HG03045 (cell line): ENCODE measurements at regions not wholly inside any gene's neighbourhood (a gene's known extent, or its start where the extent isn't known, plus 50 kb on each side); places are given as distances from the start of the nearest gene placed in this dataset.

Source experiments
- ATAC-seq: cut with Tn5 transposase; IDR thresholded peaks from one replicate; pipeline ENCODE4 v1.9.1; 2021; ENCODE audit warnings: mild to moderate bottlenecking, moderate library complexity; ENCODE audit not compliant: unreplicated experiment

- ATAC-seq, result no peak
Observed at GRCh38 chr3:5270666-5271371, 83.3 kb downstream of the EDEM1 start.

- no peak for ATAC-seq
Observed at GRCh38 chr3:5271372-5271683, 83.8 kb downstream of the EDEM1 start.

- ATAC-seq, result no peak
Observed at GRCh38 chr3:5272387-5272786, 84.9 kb downstream of the EDEM1 start.

GRCh38 chr3:5274091-5274490 lies 86.6 kb downstream of the EDEM1 start:
- no peak for ATAC-seq

DNA sequence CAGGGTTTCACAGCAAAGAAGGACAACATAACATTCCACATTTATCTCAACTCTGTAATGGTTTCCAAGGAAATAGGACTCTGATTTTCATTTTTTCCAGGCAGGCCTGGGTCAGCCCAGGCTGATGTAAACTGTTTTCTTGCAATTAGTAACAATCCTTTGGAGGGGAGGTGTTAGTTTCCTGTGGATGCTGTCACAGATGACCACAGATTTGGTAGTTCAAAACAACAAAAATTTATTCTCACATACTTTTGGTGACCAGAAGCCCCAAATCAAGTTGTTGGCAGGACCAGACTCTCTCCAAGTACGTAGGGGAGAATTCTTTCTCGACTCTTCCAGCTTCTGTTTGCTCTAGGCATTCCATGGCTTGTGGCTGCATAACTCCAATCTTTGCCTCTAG lies 88.0 kb downstream of the EDEM1 start:
- no peak for ATAC-seq

DNA sequence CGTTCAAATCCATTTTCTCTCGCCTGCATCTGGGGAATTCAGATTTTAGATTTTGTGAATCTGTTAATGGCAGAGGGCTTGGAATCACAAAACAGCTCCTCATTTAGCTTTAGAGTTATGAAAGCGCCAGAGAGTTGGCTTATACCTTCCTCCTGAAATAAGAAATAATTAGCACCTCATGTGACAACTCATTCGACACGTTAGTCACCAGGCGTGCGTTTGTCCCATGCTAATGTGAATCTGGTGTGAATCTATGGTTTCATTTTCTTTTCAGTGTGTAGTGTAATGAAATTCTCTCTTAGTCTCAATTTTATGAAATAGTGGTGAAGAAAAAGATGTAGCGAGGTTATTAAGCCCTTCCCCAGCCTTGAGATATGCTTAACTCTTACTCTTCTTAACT lies 89.4 kb downstream of the EDEM1 start:
- no peak for ATAC-seq

DNA sequence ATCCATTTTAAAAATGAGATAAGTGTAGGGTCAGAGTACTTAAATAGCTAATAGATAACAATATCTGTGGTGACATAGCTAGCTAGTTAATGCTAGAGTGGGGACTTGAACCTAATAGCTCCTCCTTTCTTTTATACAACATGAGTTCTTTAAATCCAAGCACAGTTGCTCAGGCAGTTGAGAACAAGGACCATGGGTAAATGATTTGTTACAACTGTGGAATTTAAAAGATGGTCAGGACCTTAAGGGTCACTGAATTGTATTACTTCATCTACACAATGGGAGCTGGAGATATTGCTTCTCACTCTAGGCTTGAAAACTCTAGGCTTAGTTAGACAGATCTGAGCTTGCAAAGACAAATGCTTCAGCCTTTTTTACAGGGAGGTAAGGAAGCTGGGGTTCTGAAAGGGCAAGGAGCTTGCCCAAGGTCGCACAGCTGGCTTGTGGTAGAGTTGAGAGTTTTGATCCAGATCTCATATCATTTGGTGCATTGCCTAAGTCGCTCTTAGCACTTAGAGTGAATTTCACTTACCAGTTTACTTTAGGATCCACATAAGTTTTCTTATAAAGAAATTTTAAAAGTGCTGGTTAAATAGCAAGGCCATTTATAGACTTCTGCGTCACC lies 90.2 kb downstream of the EDEM1 start:
- no peak for ATAC-seq

GRCh38 chr3:5278666-5279065 lies 91.2 kb downstream of the EDEM1 start:
- ATAC-seq, result no peak

GRCh38 chr3:5282703-5283102 lies 95.2 kb downstream of the EDEM1 start:
- ATAC-seq, result no peak

- ATAC-seq, result no peak
Observed at GRCh38 chr3:5285439-5285838, 97.9 kb downstream of the EDEM1 start.

GRCh38 chr3:5290915-5291314 lies 103.4 kb downstream of the EDEM1 start:
- ATAC-seq, result no peak

DNA sequence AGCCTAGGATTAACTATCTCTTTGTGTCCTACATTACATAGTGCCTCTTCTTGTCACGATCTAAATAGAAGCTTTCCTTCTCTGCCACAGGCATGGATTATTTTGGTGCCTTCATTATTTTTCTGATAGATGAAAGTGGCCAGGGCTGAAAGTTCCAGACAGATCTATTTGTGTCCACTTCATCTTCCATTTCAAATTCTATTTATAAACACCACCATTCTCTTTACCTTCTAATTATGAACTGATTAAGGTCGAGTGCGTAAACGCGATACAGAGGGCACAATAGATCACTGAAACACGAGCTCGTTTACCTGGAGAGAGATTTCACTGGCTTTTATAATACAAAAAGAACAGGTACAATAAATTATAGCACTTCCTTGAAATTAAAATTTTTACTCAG lies 105.0 kb downstream of the EDEM1 start:
- no peak for ATAC-seq

GRCh38 chr3:5293207-5293606 lies 105.7 kb downstream of the EDEM1 start:
- ATAC-seq, result no peak

GRCh38 chr3:5294356-5294755 lies 106.8 kb downstream of the EDEM1 start:
- no peak for ATAC-seq

DNA sequence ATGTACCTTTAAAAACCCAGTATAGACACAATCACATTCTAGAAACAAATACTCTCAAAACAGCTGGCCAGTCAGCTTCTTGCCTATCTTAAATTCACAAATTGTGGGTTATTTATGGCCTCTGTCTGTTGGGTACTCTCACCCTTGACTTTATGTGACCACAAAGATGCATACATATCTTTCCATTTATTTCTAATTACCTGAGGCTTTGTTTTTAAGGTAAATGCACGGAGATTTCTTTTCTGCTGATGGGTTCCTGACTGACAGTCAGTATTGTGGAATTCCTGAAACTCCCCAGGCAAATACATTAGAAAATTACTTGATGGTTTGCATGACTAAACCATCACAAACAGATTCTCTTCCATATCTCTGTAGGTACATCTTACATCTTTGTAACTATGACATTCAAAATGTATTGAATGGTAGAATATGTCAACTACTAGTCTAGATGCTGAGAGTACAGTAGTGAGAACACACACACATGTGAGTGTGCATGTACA lies 107.7 kb downstream of the EDEM1 start:
- ATAC-seq, result no peak

DNA sequence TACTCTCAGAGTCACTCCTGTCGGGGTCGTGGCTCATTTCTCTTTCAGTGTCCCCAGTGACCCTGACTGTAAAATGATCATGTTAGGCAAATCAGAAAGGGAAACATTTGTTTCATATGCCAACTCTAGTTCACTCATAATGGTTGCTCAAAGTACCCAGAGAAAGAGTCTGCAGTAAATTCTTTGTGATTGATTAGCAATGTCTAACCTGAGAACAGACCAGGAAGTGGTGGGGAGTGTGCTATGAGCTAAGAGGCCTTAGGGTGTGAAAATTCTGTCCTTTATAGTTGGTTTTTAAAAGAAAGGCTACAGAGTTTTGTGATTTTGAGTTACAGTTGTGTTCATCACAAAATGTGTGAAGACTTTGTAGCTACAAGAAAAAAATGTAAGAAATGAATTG lies 108.9 kb downstream of the EDEM1 start:
- ATAC-seq, result no peak

- no peak for ATAC-seq
Observed at GRCh38 chr3:5297895-5298294, 110.4 kb downstream of the EDEM1 start.

- peak; percentile 97 for ATAC-seq
Observed at GRCh38 chr3:5298453-5298852, 110.9 kb downstream of the EDEM1 start.

DNA sequence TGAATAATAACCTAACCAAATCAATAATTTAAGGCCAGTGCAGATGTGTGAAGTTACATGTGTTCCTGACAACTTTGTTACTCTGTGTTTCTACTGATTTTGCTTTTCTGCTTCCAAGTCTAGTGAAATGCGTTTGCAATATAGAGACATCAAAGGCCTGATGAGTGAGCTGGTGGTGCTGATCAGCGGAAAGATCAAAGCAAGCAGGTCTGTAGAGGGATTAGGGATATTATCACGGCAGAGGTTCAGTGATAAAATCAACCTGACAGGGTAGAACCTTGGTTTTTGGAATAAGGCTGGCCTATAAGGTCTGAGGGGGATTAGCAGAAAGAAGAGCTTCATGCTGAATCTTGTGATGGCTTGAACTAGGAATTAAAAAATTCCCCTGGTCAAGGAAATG lies 111.7 kb downstream of the EDEM1 start:
- no peak for ATAC-seq

DNA sequence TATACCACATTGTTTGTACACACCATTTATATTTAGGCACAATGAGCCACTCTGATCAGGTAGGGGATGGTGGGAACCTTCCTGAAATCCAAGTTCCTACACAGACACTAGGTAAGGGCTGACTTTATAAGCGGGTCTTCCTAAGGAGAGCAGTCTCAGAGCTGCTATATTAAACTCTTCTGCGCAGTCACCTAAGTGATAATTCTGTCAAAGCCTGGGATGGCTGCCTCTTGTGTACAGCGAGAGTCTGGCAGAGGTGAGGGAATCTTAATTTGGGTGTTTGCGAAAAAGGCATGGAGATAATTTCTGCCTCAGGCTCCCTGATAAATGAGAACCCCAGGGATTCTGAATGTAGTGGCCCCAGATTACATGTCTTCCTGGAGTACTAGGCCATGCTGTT lies 113.1 kb downstream of the EDEM1 start:
- no peak for ATAC-seq

DNA sequence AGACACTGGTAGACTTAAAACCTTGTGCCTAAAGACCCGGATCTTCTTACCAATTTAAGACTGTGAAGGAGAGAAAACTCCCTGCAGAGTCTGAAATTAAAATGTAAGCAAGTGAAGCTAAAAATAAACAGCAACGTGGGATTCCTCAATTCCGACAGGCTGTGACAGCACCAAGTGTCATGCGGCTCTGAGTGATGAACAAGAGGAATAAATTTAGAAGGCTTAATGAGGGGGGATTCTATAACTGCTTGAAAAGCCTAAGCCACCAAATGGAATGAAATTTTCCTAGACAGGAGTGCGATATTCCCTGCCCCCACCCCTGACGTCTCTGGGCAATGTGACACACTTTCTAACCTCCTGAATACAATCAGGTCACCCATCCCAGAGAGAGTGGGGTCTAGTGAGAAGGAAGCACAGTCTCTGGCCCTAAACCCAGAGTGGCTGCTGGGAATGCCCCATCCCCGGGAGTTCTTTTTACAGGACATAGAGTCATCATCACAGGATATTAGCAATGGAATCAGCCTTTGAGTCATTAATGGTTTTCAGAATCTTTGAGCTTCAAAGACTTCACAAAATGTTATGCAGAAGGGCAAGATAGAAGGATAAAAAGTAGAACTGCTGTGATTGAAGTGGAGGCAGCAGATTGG lies 114.3 kb downstream of the EDEM1 start:
- ATAC-seq, result no peak

GRCh38 chr3:5302661-5303060 lies 115.2 kb downstream of the EDEM1 start:
- ATAC-seq, result no peak
